ENCODE measurements at regions not wholly inside any gene's neighbourhood (a gene's known extent, or its start where the extent isn't known, plus 50 kb on each side); places are given as distances from the start of the nearest gene placed in this dataset.

DNA sequence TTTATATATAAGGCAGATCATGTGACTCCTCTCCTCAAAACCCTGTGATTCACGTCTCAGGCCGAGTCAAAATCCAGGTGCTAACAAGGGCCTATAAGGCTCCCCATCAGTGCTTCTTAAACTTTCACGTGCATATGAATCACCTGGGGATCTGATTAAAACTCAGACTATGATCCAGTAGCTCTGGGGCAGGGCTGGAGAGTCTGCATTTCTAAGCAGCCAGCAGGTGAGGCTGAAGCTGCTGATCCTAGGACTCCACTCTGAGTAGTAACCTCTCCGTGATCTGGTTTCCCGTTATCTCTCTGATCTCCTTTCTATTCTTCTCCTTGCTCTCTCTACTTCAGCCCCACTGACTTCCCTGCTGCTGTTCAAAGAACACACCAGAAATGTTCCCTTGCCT, 252.4 kb upstream of the RPS6KA3 start:
- TF ChIP-seq KAT2B (IDR thresholded peaks at IDR 0.05; ENCODE audit: low read depth, low read length) (no peak), POLR2A (conservative IDR thresholded peaks at IDR 0.05) (no peak), LARP7 (IDR thresholded peaks at IDR 0.05) (no peak), ZNF766 (CRISPR knock-in tag; conservative IDR thresholded peaks at IDR 0.05) (no peak), MAZ (CRISPR knock-in tag; conservative IDR thresholded peaks at IDR 0.05 in 1 of 2, IDR thresholded peaks at IDR 0.05 in 1 of 2) (no peak), TCF7L2 (IDR thresholded peaks at IDR 0.05; ENCODE audit: low read depth, low read length) (no peak), CHD4 (IDR thresholded peaks at IDR 0.05; ENCODE audit: insufficient read depth, insufficient replicate concordance, low read depth, low read length, poor library complexity, severe bottlenecking) (no peak), HNRNPK (IDR thresholded peaks at IDR 0.05; ENCODE audit: low read depth, low read length, poor library complexity, severe bottlenecking) (no peak), FOS (IDR thresholded peaks at IDR 0.05; ENCODE audit: extremely low read depth, insufficient read length) (no peak), SMARCE1 (IDR thresholded peaks at IDR 0.05) (no peak), CEBPB (tag; IDR thresholded peaks at IDR 0.05) (no peak)
- TF ChIP-seq, protein P1, sequence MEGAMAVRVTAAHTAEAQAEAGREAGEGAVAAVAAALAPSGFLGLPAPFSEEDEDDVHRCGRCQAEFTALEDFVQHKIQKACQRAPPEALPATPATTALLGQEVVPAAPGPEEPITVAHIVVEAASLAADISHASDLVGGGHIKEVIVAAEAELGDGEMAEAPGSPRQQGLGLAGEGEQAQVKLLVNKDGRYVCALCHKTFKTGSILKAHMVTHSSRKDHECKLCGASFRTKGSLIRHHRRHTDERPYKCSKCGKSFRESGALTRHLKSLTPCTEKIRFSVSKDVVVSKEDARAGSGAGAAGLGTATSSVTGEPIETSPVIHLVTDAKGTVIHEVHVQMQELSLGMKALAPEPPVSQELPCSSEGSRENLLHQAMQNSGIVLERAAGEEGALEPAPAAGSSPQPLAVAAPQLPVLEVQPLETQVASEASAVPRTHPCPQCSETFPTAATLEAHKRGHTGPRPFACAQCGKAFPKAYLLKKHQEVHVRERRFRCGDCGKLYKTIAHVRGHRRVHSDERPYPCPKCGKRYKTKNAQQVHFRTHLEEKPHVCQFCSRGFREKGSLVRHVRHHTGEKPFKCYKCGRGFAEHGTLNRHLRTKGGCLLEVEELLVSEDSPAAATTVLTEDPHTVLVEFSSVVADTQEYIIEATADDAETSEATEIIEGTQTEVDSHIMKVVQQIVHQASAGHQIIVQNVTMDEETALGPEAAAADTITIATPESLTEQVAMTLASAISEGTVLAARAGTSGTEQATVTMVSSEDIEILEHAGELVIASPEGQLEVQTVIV (CRISPR knock-in tag; IDR thresholded peaks at IDR 0.05; ENCODE audit: borderline replicate concordance) = no peak
- TF ChIP-seq, protein P2, sequence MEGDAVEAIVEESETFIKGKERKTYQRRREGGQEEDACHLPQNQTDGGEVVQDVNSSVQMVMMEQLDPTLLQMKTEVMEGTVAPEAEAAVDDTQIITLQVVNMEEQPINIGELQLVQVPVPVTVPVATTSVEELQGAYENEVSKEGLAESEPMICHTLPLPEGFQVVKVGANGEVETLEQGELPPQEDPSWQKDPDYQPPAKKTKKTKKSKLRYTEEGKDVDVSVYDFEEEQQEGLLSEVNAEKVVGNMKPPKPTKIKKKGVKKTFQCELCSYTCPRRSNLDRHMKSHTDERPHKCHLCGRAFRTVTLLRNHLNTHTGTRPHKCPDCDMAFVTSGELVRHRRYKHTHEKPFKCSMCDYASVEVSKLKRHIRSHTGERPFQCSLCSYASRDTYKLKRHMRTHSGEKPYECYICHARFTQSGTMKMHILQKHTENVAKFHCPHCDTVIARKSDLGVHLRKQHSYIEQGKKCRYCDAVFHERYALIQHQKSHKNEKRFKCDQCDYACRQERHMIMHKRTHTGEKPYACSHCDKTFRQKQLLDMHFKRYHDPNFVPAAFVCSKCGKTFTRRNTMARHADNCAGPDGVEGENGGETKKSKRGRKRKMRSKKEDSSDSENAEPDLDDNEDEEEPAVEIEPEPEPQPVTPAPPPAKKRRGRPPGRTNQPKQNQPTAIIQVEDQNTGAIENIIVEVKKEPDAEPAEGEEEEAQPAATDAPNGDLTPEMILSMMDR (IDR thresholded peaks at IDR 0.05 in 2 of 3, conservative IDR thresholded peaks at IDR 0.05 in 1 of 3; ENCODE audit: insufficient read depth in 2 of 3, low read depth in 1 of 3, low read length in 3 of 3) = no peak
- TF ChIP-seq, protein P3, sequence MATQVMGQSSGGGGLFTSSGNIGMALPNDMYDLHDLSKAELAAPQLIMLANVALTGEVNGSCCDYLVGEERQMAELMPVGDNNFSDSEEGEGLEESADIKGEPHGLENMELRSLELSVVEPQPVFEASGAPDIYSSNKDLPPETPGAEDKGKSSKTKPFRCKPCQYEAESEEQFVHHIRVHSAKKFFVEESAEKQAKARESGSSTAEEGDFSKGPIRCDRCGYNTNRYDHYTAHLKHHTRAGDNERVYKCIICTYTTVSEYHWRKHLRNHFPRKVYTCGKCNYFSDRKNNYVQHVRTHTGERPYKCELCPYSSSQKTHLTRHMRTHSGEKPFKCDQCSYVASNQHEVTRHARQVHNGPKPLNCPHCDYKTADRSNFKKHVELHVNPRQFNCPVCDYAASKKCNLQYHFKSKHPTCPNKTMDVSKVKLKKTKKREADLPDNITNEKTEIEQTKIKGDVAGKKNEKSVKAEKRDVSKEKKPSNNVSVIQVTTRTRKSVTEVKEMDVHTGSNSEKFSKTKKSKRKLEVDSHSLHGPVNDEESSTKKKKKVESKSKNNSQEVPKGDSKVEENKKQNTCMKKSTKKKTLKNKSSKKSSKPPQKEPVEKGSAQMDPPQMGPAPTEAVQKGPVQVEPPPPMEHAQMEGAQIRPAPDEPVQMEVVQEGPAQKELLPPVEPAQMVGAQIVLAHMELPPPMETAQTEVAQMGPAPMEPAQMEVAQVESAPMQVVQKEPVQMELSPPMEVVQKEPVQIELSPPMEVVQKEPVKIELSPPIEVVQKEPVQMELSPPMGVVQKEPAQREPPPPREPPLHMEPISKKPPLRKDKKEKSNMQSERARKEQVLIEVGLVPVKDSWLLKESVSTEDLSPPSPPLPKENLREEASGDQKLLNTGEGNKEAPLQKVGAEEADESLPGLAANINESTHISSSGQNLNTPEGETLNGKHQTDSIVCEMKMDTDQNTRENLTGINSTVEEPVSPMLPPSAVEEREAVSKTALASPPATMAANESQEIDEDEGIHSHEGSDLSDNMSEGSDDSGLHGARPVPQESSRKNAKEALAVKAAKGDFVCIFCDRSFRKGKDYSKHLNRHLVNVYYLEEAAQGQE (IDR thresholded peaks at IDR 0.05; ENCODE audit: borderline replicate concordance) = no peak
- TF ChIP-seq, protein P3 (CRISPR knock-in tag; IDR thresholded peaks at IDR 0.05; ENCODE audit: low read depth) = no peak

Data from K562 (cell line).